Ovary (tissue), 7 donors: ENCODE measurements at regions not wholly inside any gene's neighbourhood (a gene's known extent, or its start where the extent isn't known, plus 50 kb on each side); places are given as distances from the start of the nearest gene placed in this dataset.

Experiments used
- DNase-seq, 5 donors: peaks; one replicate each; pipeline ENCODE4 v3.0.0-alpha.2; 2019 to 2020
- H3K27ac ChIP-seq, 2 donors: fragments of 200-600 bp; one replicate each; pipeline versions ENCODE4 v1.5.1 to v1.8.0; 2019 to 2022
- H3K27me3 ChIP-seq: fragments of 200-600 bp; one replicate; pipeline ENCODE4 v1.8.0; 2022
- H3K36me3 ChIP-seq: fragments of 200-600 bp; sonication (generic); one replicate; pipeline ENCODE4 v1.5.1; 2019
- H3K4me1 ChIP-seq: one replicate; pipeline ENCODE4 v1.8.1; 2013; ENCODE audit warnings: mild to moderate bottlenecking, moderate library complexity; ENCODE audit not compliant: insufficient read depth
- H3K4me3 ChIP-seq: fragments of 200-600 bp; sonication (generic); one replicate; pipeline ENCODE4 v1.5.1; 2017
- H3K9me3 ChIP-seq, 2 donors: fragments of 200-600 bp in 1 of 2; sonication (generic) in 1 of 2; one replicate each; pipeline versions ENCODE4 v1.5.1 to v1.8.1; 2013 to 2019; ENCODE audit warnings: mild to moderate bottlenecking in 1 of 2, moderate library complexity in 1 of 2
- CTCF ChIP-seq, 3 donors: fragments of 450-650 bp in 2 of 3; fragments of 200-600 bp in 1 of 3; IDR thresholded peaks; one replicate each; pipeline versions ENCODE4 v1.5.1 to v1.8.0; 2016 to 2022; ENCODE audit warnings: antibody characterized with exemption in 3 of 3, mild to moderate bottlenecking in 1 of 3
- EP300 ChIP-seq: sonication (generic); formaldehyde crosslinking; IDR thresholded peaks from one replicate; pipeline ENCODE4 v1.6.1; 2017; ENCODE audit warnings: antibody characterized with exemption
- POLR2A ChIP-seq: fragments of 450-650 bp; IDR thresholded peaks from one replicate; pipeline ENCODE4 v1.6.1; 2017; ENCODE audit warnings: antibody characterized with exemption, mild to moderate bottlenecking, moderate library complexity
- WGBS, 3 donors: extraction: QIAGEN DNeasy Blood & Tissue Kit in 1 of 3; methylation state at CpG; one replicate each; pipeline versions ENCODE4 v1.1.5 to v1.1.7; 2013 to 2017; 5-methylcytosine and 5-hydroxymethylcytosine counted together
- intact Hi-C, 4 donors: fragments of 100-400 bp; cut with DNase I; formaldehyde crosslinking; loops; one replicate each; pipeline versions ENCODE4 v1.11.0 to v1.15.1; 2022 to 2023
- donor health status: DM: no; HTN: no; CAD: no; lungs with moderate emphysema.
- donor health status: DM: no; HTN: no; CAD: no.
- donor health status: Bipolar disorder and iron deficiency.
- donor health status: DM: no; HTN: no; CAD: no.
- donor health status: DM: yes; HTN: yes; CAD: no.

- WGBS, 3 donors = 93 to 99% (median 95%) methylated on average over 2 of the region's 2 CpGs
- no peaks in the 10 kb centered on the region for H3K4me1 ChIP-seq
These were observed 2309.8 kb upstream of the WWC1 start for GRCh38 chr5:165981671-165982070.

GRCh38 chr5:165996201-165996875, 2295.1 kb upstream of the WWC1 start:
- 24 to 54% (median 26%) methylated on average over 13 of the region's 13 CpGs for WGBS, 3 donors
- Histone ChIP-seq H3K36me3 (no peaks in the 10 kb centered on the region), H3K4me3 (no peak overlapping the region), H3K4me1 (no peaks in the 10 kb centered on the region), H3K27ac (no peak overlapping the region), H3K9me3 (no peaks in the 10 kb centered on the region), H3K27me3 (no peaks in the 10 kb centered on the region)
- no peak for TF ChIP-seq POLR2A
- TF ChIP-seq EP300 = no peak
- TF ChIP-seq CTCF (IDR thresholded peaks at IDR 0.05) = no peak
- intact Hi-C loops = no loop called here
- no peak for DNase-seq

More at GRCh38 chr5:165981671-165982070, 2309.8 kb upstream of the WWC1 start:
- Histone ChIP-seq H3K36me3 (no peaks in the 10 kb centered on the region), H3K27ac (no peak overlapping the region), H3K27me3 (no peaks in the 10 kb centered on the region), H3K9me3 (no peaks in the 10 kb centered on the region), H3K4me3 (no peak overlapping the region)
- no peak for DNase-seq
- TF ChIP-seq CTCF (IDR thresholded peaks at IDR 0.05) (no peak), POLR2A (no peak), EP300 (no peak)
- intact Hi-C loops = no loop called here

DNA sequence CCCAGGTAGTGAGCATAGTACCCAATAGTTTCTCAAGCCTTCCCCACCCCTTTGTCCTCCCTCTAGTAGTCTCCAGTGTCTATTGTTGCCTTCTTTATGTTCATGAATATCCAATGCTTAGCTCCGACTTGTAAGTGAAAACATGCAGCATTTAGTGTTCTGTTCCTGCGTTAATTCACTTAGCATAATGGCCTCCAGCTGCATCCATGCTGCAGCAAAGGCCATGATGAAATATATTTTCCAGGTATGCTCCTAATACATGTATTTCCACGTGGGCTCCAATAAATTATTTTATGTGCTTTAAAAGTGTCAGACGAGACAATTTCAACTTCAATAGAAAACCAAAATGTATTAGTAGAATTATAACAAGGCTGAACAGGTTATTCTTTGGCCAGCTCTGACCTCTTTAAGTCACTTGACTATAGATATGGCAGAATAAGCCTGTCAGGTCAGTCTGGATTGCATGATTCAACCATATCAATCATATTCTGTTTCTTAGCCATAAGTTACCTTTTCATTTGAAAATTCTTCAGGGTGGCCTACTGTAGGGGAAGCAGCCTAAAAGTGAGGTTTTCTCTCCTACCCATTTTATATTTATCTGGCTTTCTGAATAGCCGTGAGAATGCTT, 2291.6 kb upstream of the WWC1 start:
- TF ChIP-seq CTCF (IDR thresholded peaks at IDR 0.05) (no peak), POLR2A (no peak), EP300 (no peak)
- no peak for DNase-seq
- H3K4me3 ChIP-seq = no peak overlapping the region
- no peak overlapping the region for H3K27ac ChIP-seq
- intact Hi-C loops = no loop called here
- WGBS, 3 donors = 81 to 86% (median 81%) methylated on average over 5 of the region's 5 CpGs
- H3K9me3 ChIP-seq = no peaks in the 10 kb centered on the region
- H3K4me1 ChIP-seq = no peaks in the 10 kb centered on the region
- no peaks in the 10 kb centered on the region for H3K36me3 ChIP-seq
- no peaks in the 10 kb centered on the region for H3K27me3 ChIP-seq

DNA sequence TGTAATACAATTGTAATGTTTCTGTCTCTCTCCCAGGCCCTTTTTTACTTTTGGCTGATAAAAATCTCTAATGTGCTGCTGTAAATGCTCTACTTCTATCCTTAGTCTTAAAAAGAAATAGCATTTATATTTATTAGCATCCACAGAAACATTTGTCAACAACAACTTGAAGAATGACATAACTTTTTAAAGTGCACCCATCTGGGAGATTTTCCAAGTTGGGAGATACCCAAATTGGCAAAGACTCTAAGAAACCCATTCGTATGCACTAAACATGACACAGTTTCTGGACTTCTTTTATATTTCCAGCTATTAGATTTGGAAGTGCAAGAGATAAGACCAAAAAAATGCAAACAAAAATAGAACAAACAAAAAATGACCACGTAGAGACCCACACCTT, 2287.4 kb upstream of the WWC1 start:
- Histone ChIP-seq H3K4me3 (no peak overlapping the region), H3K27me3 (no peaks in the 10 kb centered on the region), H3K36me3 (no peaks in the 10 kb centered on the region), H3K4me1 (no peaks in the 10 kb centered on the region), H3K27ac (no peak overlapping the region), H3K9me3 (no peaks in the 10 kb centered on the region)
- WGBS, 3 donors = 3 to 8% (median 7%) methylated on average over 2 of the region's 2 CpGs
- TF ChIP-seq POLR2A (no peak), CTCF (IDR thresholded peaks at IDR 0.05) (no peak), EP300 (no peak)
- DNase-seq = no peak
- intact Hi-C loops = no loop called here
